DMS153 treated with DMSO at 0.1 percent for 48 hours (cell line): ENCODE measurements at regions not wholly inside any gene's neighbourhood (a gene's known extent, or its start where the extent isn't known, plus 50 kb on each side); places are given as distances from the start of the nearest gene placed in this dataset.
"Not testable (repeated sequence)": the region's sequence is repeated elsewhere in the genome, so short reads cannot be mapped to it uniquely, and the experiment has no call there.

Source experiments
- DNase-seq: peaks from one replicate; lab custom pipeline; 2025; ENCODE audit not compliant: unreplicated experiment; lab: John Stamatoyannopoulos, UW

- DNase-seq: no peak
These were observed 108.4 kb upstream of the ATXN3L start for GRCh38 chrX:13428053-13428786.

DNA sequence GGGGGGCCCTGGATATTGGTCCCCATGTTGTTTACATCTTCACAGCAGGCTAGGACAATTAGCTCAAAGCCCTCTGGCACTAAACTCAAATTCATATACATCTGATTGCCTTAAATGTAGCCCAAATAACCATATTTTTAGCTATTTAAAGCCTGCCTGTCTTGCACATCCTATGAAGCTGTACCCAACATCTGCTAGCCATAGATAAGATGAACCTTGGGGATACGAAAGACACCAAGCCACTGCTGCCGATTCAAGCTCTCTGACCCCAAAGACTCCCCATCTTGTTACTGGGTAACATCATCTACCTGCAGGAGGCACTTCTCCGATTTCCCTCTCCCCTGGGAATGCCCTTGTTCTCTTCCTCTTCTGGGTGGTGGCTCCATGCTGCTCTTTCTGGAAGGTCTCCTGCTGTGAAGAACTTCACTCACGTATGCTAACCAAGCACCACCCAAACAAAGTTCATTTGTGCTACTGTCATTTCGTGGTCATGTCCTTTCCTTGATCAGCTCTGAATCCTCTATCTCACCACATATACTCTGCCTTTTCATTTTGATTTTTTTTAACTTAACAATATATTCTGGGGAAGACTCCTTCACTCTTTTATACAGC is 107.7 kb upstream of the ATXN3L start:
- no peak for DNase-seq

DNA sequence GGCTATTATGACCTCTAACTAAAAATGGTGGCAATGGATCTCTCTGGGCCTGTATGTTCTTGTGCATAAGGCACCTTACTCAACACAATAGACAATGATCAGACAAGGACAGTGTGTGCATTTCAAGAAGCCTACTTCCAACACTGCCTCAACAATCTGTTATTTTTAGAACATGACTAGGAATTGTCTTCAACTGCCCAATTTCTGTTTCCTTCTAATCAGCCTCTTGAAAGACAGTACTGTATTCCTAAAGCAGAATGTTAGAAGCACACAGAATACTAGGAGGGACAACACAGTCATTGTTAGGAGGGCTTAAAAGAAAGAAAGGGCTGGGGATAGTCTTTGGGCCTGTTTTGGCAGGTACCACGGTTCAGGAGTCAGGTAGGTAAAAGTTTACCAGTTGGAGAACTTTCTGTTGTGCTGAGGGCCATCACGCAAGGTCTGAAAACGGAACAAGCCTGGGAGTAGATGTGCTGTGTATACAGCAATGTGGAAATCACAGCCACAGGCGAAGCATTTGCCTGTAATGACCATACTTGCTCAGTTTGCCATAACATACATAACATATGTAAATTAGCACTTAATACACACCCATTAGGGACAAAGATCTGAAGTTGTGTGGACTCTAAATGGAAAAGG is 100.8 kb upstream of the ATXN3L start:
- no peak for DNase-seq

- DNase-seq: no peak
These were observed 100.1 kb upstream of the ATXN3L start for GRCh38 chrX:13419918-13420317.

DNA sequence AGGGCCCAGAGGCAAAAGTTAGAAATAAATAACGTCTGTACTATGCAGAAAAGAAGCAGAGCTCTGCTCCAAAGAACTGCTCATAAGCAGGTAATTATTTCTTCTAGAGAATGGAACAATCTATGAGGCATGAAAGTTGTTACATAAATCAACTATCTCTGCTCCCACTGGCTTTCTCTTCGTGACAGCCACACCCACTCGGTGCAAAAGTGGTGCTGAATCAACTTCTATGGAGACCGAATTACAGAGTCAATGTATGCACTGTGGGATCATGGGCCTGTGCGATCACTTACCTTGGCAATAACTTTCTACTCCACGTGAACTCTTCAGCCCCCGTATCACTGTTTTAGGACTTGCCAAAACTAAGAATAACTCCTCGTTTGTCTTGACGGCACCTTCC is 99.4 kb upstream of the ATXN3L start:
- no peak for DNase-seq

- DNase-seq: no peak
These were observed 98.6 kb upstream of the ATXN3L start for GRCh38 chrX:13418126-13419097.

- DNase-seq: no peak
These were observed 95.7 kb upstream of the ATXN3L start for GRCh38 chrX:13415509-13415908.

- DNase-seq: no peak
These were observed 94.3 kb upstream of the ATXN3L start for GRCh38 chrX:13414006-13414647.

GRCh38 chrX:13412208-13412600 is 92.4 kb upstream of the ATXN3L start:
- no peak for DNase-seq

GRCh38 chrX:13411496-13412207 is 91.8 kb upstream of the ATXN3L start:
- no peak for DNase-seq

- DNase-seq: not testable (repeated sequence)
These were observed 88.7 kb upstream of the ATXN3L start for GRCh38 chrX:13408599-13408998.

GRCh38 chrX:13404777-13405176 is 84.9 kb upstream of the ATXN3L start:
- not testable (repeated sequence) for DNase-seq

- DNase-seq: no peak
These were observed 84.5 kb upstream of the ATXN3L start for GRCh38 chrX:13404364-13404763.

DNA sequence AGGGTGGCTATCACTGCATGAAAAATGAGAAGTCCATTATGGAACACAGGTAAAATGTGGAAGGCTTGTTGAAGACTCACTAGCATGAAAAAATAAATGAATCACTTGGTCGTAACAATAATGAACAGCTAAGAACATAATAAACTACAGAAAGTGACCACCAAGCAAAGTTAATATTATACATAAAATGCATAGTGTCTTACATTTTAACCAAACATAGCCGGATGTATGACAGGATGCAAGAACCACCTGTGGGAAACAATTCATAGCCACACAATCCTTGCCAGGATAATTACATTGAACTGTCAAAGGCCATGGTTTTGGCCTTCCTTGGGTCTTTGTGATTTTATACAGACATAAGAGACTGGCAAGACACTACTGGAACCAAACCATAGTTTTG is 81.9 kb upstream of the ATXN3L start:
- no peak for DNase-seq

- DNase-seq: no peak
These were observed 79.0 kb upstream of the ATXN3L start for GRCh38 chrX:13398839-13399238.

DNA sequence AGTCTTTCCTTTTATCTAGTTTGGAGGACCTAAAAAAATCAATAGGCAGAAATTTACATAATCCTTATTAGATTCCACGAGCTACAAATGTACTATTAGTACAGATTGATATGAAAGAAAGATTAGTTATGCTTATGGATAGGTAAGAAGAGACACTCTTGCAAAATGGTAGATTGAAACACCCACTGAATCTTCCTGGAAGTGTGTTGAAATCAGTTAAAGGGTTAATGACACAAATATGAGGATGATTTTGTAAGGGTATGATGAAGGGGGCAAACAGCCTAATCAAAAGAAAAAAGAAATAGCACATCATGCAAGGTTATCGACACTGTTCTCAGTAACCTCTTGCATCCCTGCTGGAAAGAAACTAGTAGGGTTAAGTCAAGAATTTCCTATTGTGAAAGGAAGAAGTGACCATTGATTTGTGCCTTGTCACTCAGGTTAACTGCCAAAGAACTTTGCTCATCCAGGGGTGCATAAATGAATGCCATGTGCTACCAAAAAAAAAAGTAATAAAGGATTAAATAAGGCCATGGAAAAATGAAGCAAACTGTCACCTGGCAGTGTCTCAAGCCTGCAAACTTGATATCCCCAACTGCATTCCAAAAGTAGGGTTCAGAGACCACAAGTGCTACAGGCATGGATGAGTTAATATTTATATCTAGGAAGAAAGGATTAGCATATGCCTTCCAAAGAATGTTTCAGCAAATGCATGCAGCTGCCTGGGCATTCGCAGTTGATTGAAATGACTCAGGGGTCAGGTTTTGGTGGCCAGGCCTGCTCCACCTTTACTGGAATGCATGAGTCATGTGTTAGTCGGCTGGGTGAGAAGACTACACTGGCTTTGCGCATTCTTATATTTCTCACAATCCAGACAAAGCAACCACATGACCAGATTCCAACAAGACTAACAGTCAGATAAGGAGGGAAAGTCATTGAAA is 78.3 kb upstream of the ATXN3L start:
- DNase-seq: no peak

DNA sequence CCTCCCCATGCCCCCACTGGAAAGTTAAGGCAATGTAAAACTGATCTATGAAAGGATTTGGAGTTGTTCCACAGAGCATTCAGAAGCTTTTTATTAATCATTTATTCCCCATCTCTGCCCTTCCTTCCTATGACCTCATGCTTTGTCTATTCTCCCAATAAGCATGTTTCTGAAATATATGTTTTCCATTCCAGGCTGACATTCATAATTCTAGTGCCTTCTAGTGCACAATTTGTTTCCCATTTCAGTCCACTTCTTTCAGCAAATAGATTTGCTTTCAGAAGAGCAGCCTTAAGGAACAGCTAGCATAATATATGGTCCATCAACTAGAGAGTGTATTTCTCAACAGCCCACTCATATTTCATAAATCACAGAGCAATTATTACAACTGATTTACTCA is 77.1 kb upstream of the ATXN3L start:
- no peak for DNase-seq

- no peak for DNase-seq
These were observed 69.6 kb upstream of the ATXN3L start for GRCh38 chrX:13389501-13389900.
